ENCODE measurements at regions not wholly inside any gene's neighbourhood (a gene's known extent, or its start where the extent isn't known, plus 50 kb on each side); places are given as distances from the start of the nearest gene placed in this dataset.

GRCh38 chr11:127464325-127464724, 463.8 kb upstream of the KIRREL3 start:
- H3K36me3 Mint-ChIP-seq, result no peaks in the 10 kb centered on the region
- no peaks in the 10 kb centered on the region for H3K4me1 Mint-ChIP-seq
- no peak overlapping the region for H3K27ac Mint-ChIP-seq
- H3K4me3 Mint-ChIP-seq, result no peak overlapping the region
- no peak for ATAC-seq
- no peak for DNase-seq (ENCODE audit: low spot score in 2 of 2)
- H3K9me3 Mint-ChIP-seq, result no peaks in the 10 kb centered on the region

- Mint-ChIP-seq H3K36me3 (no peaks in the 10 kb centered on the region), H3K9me3 (no peaks in the 10 kb centered on the region), H3K27ac (no peak overlapping the region), H3K4me1 (no peaks in the 10 kb centered on the region), H3K4me3 (no peak overlapping the region)
- DNase-seq (ENCODE audit: low spot score in 2 of 2), result no peak
- ATAC-seq, result no peak
Observed at GRCh38 chr11:127462065-127462344, 461.4 kb upstream of the KIRREL3 start.

- ATAC-seq, result no peak
Observed at GRCh38 chr11:127461241-127462064, 460.9 kb upstream of the KIRREL3 start.

GRCh38 chr11:127458561-127458960, 458.0 kb upstream of the KIRREL3 start:
- Mint-ChIP-seq H3K4me3 (no peak overlapping the region), H3K27ac (no peak overlapping the region), H3K9me3 (no peaks in the 10 kb centered on the region), H3K36me3 (no peaks in the 10 kb centered on the region), H3K4me1 (no peaks in the 10 kb centered on the region)
- DNase-seq (ENCODE audit: low spot score in 2 of 2) (no peak), ATAC-seq (no peak)

More at GRCh38 chr11:127461241-127462064, 460.9 kb upstream of the KIRREL3 start:
- H3K4me3 Mint-ChIP-seq, result no peak overlapping the region
- H3K4me1 Mint-ChIP-seq, result no peaks in the 10 kb centered on the region
- no peaks in the 10 kb centered on the region for H3K9me3 Mint-ChIP-seq
- no peak for DNase-seq (ENCODE audit: low spot score in 2 of 2)
- no peak overlapping the region for H3K27ac Mint-ChIP-seq
- H3K36me3 Mint-ChIP-seq, result no peaks in the 10 kb centered on the region

- Mint-ChIP-seq H3K36me3 (no peaks in the 10 kb centered on the region), H3K27ac (no peak overlapping the region), H3K4me1 (no peaks in the 10 kb centered on the region), H3K4me3 (no peak overlapping the region), H3K9me3 (no peaks in the 10 kb centered on the region)
- no peak for ATAC-seq
- DNase-seq (ENCODE audit: low spot score in 2 of 2), result no peak
Observed at GRCh38 chr11:127454856-127455255, 454.3 kb upstream of the KIRREL3 start.

- ATAC-seq, result no peak
- no peak overlapping the region for H3K27ac Mint-ChIP-seq
Observed at GRCh38 chr11:127452533-127452932, 452.0 kb upstream of the KIRREL3 start.

GRCh38 chr11:127451861-127452260, 451.3 kb upstream of the KIRREL3 start:
- Mint-ChIP-seq H3K36me3 (no peaks in the 10 kb centered on the region), H3K27ac (no peak overlapping the region), H3K4me1 (no peaks in the 10 kb centered on the region), H3K9me3 (peaks cover 1% of the 10 kb centered on the region), H3K4me3 (no peak overlapping the region)
- ATAC-seq (no peak), DNase-seq (ENCODE audit: low spot score in 2 of 2) (no peak)

More at GRCh38 chr11:127452533-127452932, 452.0 kb upstream of the KIRREL3 start:
- Mint-ChIP-seq H3K4me3 (no peak overlapping the region), H3K9me3 (no peaks in the 10 kb centered on the region), H3K36me3 (no peaks in the 10 kb centered on the region), H3K4me1 (no peaks in the 10 kb centered on the region)
- no peak for DNase-seq (ENCODE audit: low spot score in 2 of 2)

- Mint-ChIP-seq H3K4me3 (no peak overlapping the region), H3K36me3 (no peaks in the 10 kb centered on the region), H3K9me3 (peaks cover 8% of the 10 kb centered on the region), H3K27ac (no peak overlapping the region), H3K4me1 (no peaks in the 10 kb centered on the region)
- DNase-seq (ENCODE audit: low spot score in 2 of 2) (no peak), ATAC-seq (no peak)
Observed at GRCh38 chr11:127448101-127448500, 447.5 kb upstream of the KIRREL3 start.

- Mint-ChIP-seq H3K36me3 (no peaks in the 10 kb centered on the region), H3K4me1 (no peaks in the 10 kb centered on the region), H3K27ac (no peak overlapping the region), H3K9me3 (peaks cover 8% of the 10 kb centered on the region), H3K4me3 (no peak overlapping the region)
- DNase-seq (ENCODE audit: low spot score in 2 of 2) (no peak), ATAC-seq (no peak)
Observed at GRCh38 chr11:127445476-127445875, 444.9 kb upstream of the KIRREL3 start.

GRCh38 chr11:127443297-127443696, 442.7 kb upstream of the KIRREL3 start:
- no peak overlapping the region for H3K27ac Mint-ChIP-seq

GRCh38 chr11:127440616-127441015, 440.0 kb upstream of the KIRREL3 start:
- DNase-seq (ENCODE audit: low spot score in 2 of 2) (no peak), ATAC-seq (no peak)
- Mint-ChIP-seq H3K9me3 (peaks cover 14% of the 10 kb centered on the region), H3K36me3 (no peaks in the 10 kb centered on the region), H3K4me3 (no peak overlapping the region), H3K4me1 (no peaks in the 10 kb centered on the region), H3K27ac (no peak overlapping the region)

More at GRCh38 chr11:127443297-127443696, 442.7 kb upstream of the KIRREL3 start:
- Mint-ChIP-seq H3K4me1 (no peaks in the 10 kb centered on the region), H3K4me3 (no peak overlapping the region), H3K36me3 (no peaks in the 10 kb centered on the region), H3K9me3 (peaks cover 17% of the 10 kb centered on the region)
- DNase-seq (ENCODE audit: low spot score in 2 of 2) (no peak), ATAC-seq (no peak)

GRCh38 chr11:127425281-127425680, 424.7 kb upstream of the KIRREL3 start:
- H3K36me3 Mint-ChIP-seq, result no peaks in the 10 kb centered on the region
- DNase-seq (ENCODE audit: low spot score in 2 of 2) (no peak), ATAC-seq (no peak)
- H3K27ac Mint-ChIP-seq, result no peak overlapping the region
- no peak overlapping the region for H3K4me3 Mint-ChIP-seq
- no peaks in the 10 kb centered on the region for H3K4me1 Mint-ChIP-seq
- peaks cover 2% of the 10 kb centered on the region for H3K9me3 Mint-ChIP-seq

GRCh38 chr11:127424661-127425060, 424.1 kb upstream of the KIRREL3 start:
- H3K36me3 Mint-ChIP-seq, result no peaks in the 10 kb centered on the region
- H3K9me3 Mint-ChIP-seq, result peaks cover 2% of the 10 kb centered on the region
- no peak overlapping the region for H3K4me3 Mint-ChIP-seq
- H3K4me1 Mint-ChIP-seq, result no peaks in the 10 kb centered on the region
- DNase-seq (ENCODE audit: low spot score in 2 of 2), result no peak
- ATAC-seq, result no peak
- H3K27ac Mint-ChIP-seq, result no peak overlapping the region

GRCh38 chr11:127420139-127420538, 419.6 kb upstream of the KIRREL3 start:
- H3K4me3 Mint-ChIP-seq, result no peak overlapping the region
- DNase-seq (ENCODE audit: low spot score in 2 of 2) (no peak), ATAC-seq (no peak)
- no peaks in the 10 kb centered on the region for H3K36me3 Mint-ChIP-seq
- H3K9me3 Mint-ChIP-seq, result peaks cover 5% of the 10 kb centered on the region
- no peak overlapping the region for H3K27ac Mint-ChIP-seq
- H3K4me1 Mint-ChIP-seq, result no peaks in the 10 kb centered on the region

GRCh38 chr11:127412722-127413380, 412.3 kb upstream of the KIRREL3 start:
- DNase-seq (ENCODE audit: low spot score in 2 of 2), result no peak
- peak; percentile 19 for ATAC-seq
- no peak overlapping the region for H3K27ac Mint-ChIP-seq
- H3K4me1 Mint-ChIP-seq, result no peaks in the 10 kb centered on the region
- peaks cover 15% of the 10 kb centered on the region for H3K9me3 Mint-ChIP-seq
- H3K36me3 Mint-ChIP-seq, result no peaks in the 10 kb centered on the region
- no peak overlapping the region for H3K4me3 Mint-ChIP-seq

- no peak overlapping the region for H3K27ac Mint-ChIP-seq
Observed at GRCh38 chr11:127412234-127412633, 411.7 kb upstream of the KIRREL3 start.

More at GRCh38 chr11:127412234-127412633, 411.7 kb upstream of the KIRREL3 start:
- H3K4me1 Mint-ChIP-seq, result no peaks in the 10 kb centered on the region
- no peaks in the 10 kb centered on the region for H3K36me3 Mint-ChIP-seq
- no peak overlapping the region for H3K4me3 Mint-ChIP-seq
- H3K9me3 Mint-ChIP-seq, result peaks cover 15% of the 10 kb centered on the region
- no peak for DNase-seq (ENCODE audit: low spot score in 2 of 2)
- peak; percentile 40 for ATAC-seq
